CD14-positive monocyte (primary cell): ENCODE measurements at regions not wholly inside any gene's neighbourhood (a gene's known extent, or its start where the extent isn't known, plus 50 kb on each side); places are given as distances from the start of the nearest gene placed in this dataset. TPM values are rescaled to one million over a fixed set of nuclear protein-coding genes. Genes with fewer than 3 reads are reported as not detected.

Experiments used
- DNase-seq, 3 donors: peaks; one replicate each; pipeline ENCODE4 v3.0.0-alpha.2; 2011 to 2022
- H2AFZ ChIP-seq: 2 replicates; pipeline ENCODE4 v1.6.0; 2012; ENCODE audit warnings: mild to moderate bottlenecking, low read depth, low read length, inconsistent platforms; ENCODE audit not compliant: insufficient read depth, poor library complexity, severe bottlenecking
- H3K27ac ChIP-seq, 2 donors: 1 replicate in 1 of 2; 2 replicates in 1 of 2; pipeline ENCODE4 v1.5.1; 2012 to 2013; ENCODE audit warnings: low read length in 2 of 2, control low read depth in 1 of 2, inconsistent platforms in 1 of 2, low read depth in 1 of 2, mild to moderate bottlenecking in 1 of 2
- H3K27me3 ChIP-seq, 2 donors: one replicate each; pipeline versions ENCODE4 v1.6.0 to v1.6.1; 2011 to 2013; ENCODE audit warnings: low read length in 2 of 2; ENCODE audit not compliant: control insufficient read depth in 2 of 2, insufficient read depth in 2 of 2
- H3K36me3 ChIP-seq, 2 donors: replicated peaks in 1 of 2; 1 replicate in 1 of 2; 2 replicates in 1 of 2; pipeline versions ENCODE4 v1.5.1 to v1.6.1; 2012 to 2013; ENCODE audit warnings: low read length in 2 of 2, control low read depth in 1 of 2, inconsistent platforms in 1 of 2, mild to moderate bottlenecking in 1 of 2; ENCODE audit not compliant: insufficient read depth in 2 of 2, control insufficient read depth in 1 of 2
- H3K4me1 ChIP-seq, 2 donors: 1 replicate in 1 of 2; 2 replicates in 1 of 2; pipeline versions ENCODE4 v1.5.1 to v1.6.1; 2012 to 2013; ENCODE audit warnings: low read length in 2 of 2, control low read depth in 1 of 2, inconsistent platforms in 1 of 2, mild to moderate bottlenecking in 1 of 2, moderate library complexity in 1 of 2; ENCODE audit not compliant: insufficient read depth in 2 of 2, control insufficient read depth in 1 of 2
- H3K4me2 ChIP-seq: replicated peaks from 2 replicates; pipeline ENCODE3; 2012; ENCODE audit warnings: low read length, moderate library complexity, mild to moderate bottlenecking; ENCODE audit not compliant: poor library complexity, severe bottlenecking; ENCODE audit errors: extremely low read depth
- H3K4me3 ChIP-seq, 3 experiments: fragments of 200-600 bp in 1 of 3; sonication (generic) in 1 of 3; replicated peaks in 1 of 3; 1 replicate in 2 of 3; 2 replicates in 1 of 3; pipeline ENCODE4 v1.5.1; 2011 to 2013; ENCODE audit warnings: low read length in 3 of 3, mild to moderate bottlenecking in 3 of 3, control low read depth in 2 of 3, low read depth in 2 of 3, inconsistent platforms in 1 of 3, moderate library complexity in 1 of 3
- H3K79me2 ChIP-seq: 2 replicates; pipeline ENCODE4 v1.6.0; 2012; ENCODE audit warnings: mild to moderate bottlenecking, control low read depth, inconsistent platforms, low read length, moderate library complexity; ENCODE audit not compliant: insufficient read depth
- H3K9ac ChIP-seq: 2 replicates; pipeline ENCODE4 v1.6.0; 2017; ENCODE audit warnings: low read length, mild to moderate bottlenecking; ENCODE audit not compliant: insufficient read depth, poor library complexity, severe bottlenecking
- H3K9me3 ChIP-seq, 2 donors: replicated peaks in 1 of 2; 1 replicate in 1 of 2; 2 replicates in 1 of 2; pipeline versions ENCODE4 v1.5.1 to v1.6.1; 2012 to 2013; ENCODE audit warnings: low read length in 2 of 2, control low read depth in 1 of 2; ENCODE audit not compliant: control insufficient read depth in 1 of 2, insufficient read depth in 1 of 2
- H4K20me1 ChIP-seq: 2 replicates; pipeline ENCODE4 v1.6.0; 2012; ENCODE audit warnings: mild to moderate bottlenecking, low read length, control low read depth, moderate library complexity; ENCODE audit not compliant: insufficient read depth
- H3K27ac Mint-ChIP-seq, 7 donors: one replicate each; pipeline ENCODE4 v1.8.0; 2020; ENCODE audit warnings: mild to moderate bottlenecking in 7 of 7, mixed read lengths in 7 of 7, moderate library complexity in 6 of 7, inconsistent platforms in 2 of 7
- H3K27me3 Mint-ChIP-seq, 3 donors: one replicate each; pipeline ENCODE4 v1.8.0; 2021 to 2022; ENCODE audit warnings: low read depth in 3 of 3, mild to moderate bottlenecking in 3 of 3, mixed read lengths in 3 of 3, moderate library complexity in 3 of 3, inconsistent platforms in 1 of 3
- H3K36me3 Mint-ChIP-seq, 2 donors: one replicate each; pipeline ENCODE4 v1.8.0; 2020; ENCODE audit warnings: mixed read lengths in 2 of 2, inconsistent platforms in 1 of 2, mild to moderate bottlenecking in 1 of 2
- H3K4me1 Mint-ChIP-seq: one replicate; pipeline ENCODE4 v1.8.0; 2020; ENCODE audit warnings: mild to moderate bottlenecking, mixed read lengths
- H3K4me3 Mint-ChIP-seq, 2 donors: one replicate each; pipeline ENCODE4 v1.8.0; 2020; ENCODE audit warnings: mild to moderate bottlenecking in 2 of 2, mixed read lengths in 2 of 2, moderate library complexity in 1 of 2
- H3K9me3 Mint-ChIP-seq, 7 donors: one replicate each; pipeline ENCODE4 v1.8.0; 2020 to 2022; ENCODE audit warnings: mixed read lengths in 7 of 7, mild to moderate bottlenecking in 6 of 7, moderate library complexity in 6 of 7, inconsistent platforms in 2 of 7
- WGBS: methylation state at CpG from one replicate; pipeline ENCODE4 v1.1.5; 2013; ENCODE audit warnings: missing lambda C conversion rate; ENCODE audit not compliant: insufficient coverage; 5-methylcytosine and 5-hydroxymethylcytosine counted together
- intact Hi-C, 2 donors: fragments of 100-400 bp; cut with micrococcal nuclease; formaldehyde crosslinking; loops; one replicate each; pipeline versions ENCODE4 v1.15.0 to v1.15.1; 2023
- small RNA-seq: library from RNA; depleted of rRNA; stranded (forward); fragments of <200 nt; gene quantifications from one replicate; pipeline ENCODE3, GENCODE V24; 2012; ENCODE audit warnings: low read depth; ENCODE audit not compliant: insufficient read length
- TF ChIP-seq, protein P1 (sequence below): fragments of 200-600 bp; IDR thresholded peaks from one replicate; pipeline ENCODE4 v1.8.0; 2022; ENCODE audit warnings: antibody characterized with exemption, mild to moderate bottlenecking

DNA sequence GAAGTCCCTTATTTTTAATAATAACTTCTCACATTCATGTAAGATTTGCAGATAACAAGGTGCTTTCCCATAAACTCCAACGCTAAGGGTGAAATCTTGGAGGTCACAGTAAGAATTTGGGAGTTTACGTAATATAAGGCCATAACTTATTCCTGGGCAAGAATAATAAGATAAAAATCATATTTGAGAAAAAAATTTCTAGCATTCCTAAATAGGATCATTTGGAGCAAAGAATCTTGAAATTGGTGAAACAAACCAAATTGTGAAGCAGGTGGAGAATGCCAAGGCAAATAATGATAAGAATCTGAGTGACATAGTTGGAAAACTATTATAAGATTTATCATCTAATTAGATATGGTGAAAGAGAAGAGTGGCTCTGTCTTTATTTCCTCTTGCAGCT, 50.4 kb upstream of the FGF16 start:
- H3K9me3 ChIP-seq = no peaks in the 10 kb centered on the region
- no CpG with 5 or more reads among the region's 2 CpGs for WGBS

More for the DNA sequence above, 50.4 kb upstream of the FGF16 start:
- H4K20me1 ChIP-seq = no peaks in the 10 kb centered on the region
- Mint-ChIP-seq H3K4me1 (no peaks in the 10 kb centered on the region), H3K36me3 (no peaks in the 10 kb centered on the region), H3K27me3 (peaks cover 0 to 4% (median 1%) of the 10 kb centered on the region in 3 donors), H3K9me3 (peaks cover 2 to 13% (median 8%) of the 10 kb centered on the region in 7 donors), H3K4me3 (no peak overlapping the region), H3K27ac (no peak overlapping the region)
- H3K4me3 ChIP-seq = no peak overlapping the region
- no peaks in the 10 kb centered on the region for H3K27me3 ChIP-seq
- intact Hi-C loops = no loop called here
- no peak overlapping the region for H3K4me2 ChIP-seq
- H3K4me1 ChIP-seq = no peaks in the 10 kb centered on the region
- no peak for DNase-seq
- no peaks in the 10 kb centered on the region for H3K36me3 ChIP-seq
- H3K79me2 ChIP-seq = no peaks in the 10 kb centered on the region
- no peak overlapping the region for H3K9ac ChIP-seq
- H3K27ac ChIP-seq = no peak overlapping the region
- TF ChIP-seq, protein P1, sequence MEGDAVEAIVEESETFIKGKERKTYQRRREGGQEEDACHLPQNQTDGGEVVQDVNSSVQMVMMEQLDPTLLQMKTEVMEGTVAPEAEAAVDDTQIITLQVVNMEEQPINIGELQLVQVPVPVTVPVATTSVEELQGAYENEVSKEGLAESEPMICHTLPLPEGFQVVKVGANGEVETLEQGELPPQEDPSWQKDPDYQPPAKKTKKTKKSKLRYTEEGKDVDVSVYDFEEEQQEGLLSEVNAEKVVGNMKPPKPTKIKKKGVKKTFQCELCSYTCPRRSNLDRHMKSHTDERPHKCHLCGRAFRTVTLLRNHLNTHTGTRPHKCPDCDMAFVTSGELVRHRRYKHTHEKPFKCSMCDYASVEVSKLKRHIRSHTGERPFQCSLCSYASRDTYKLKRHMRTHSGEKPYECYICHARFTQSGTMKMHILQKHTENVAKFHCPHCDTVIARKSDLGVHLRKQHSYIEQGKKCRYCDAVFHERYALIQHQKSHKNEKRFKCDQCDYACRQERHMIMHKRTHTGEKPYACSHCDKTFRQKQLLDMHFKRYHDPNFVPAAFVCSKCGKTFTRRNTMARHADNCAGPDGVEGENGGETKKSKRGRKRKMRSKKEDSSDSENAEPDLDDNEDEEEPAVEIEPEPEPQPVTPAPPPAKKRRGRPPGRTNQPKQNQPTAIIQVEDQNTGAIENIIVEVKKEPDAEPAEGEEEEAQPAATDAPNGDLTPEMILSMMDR = no peak
- H2AFZ ChIP-seq = no peak overlapping the region

Small RNA genes lying in the stretch of these regions (small RNA-seq; reads per million reads assigned to genes)
- gene MIR325 (not detected), gene RNA5SP509 (not detected)
